ENCODE measurements at regions not wholly inside any gene's neighbourhood (a gene's known extent, or its start where the extent isn't known, plus 50 kb on each side); places are given as distances from the start of the nearest gene placed in this dataset.

- Histone ChIP-seq H3K27me3 (ENCODE audit: insufficient read depth, low read length, poor library complexity) (no peaks in the 10 kb centered on the region), H3K4me1 (ENCODE audit: insufficient read depth, low read length) (peaks cover 59% of the 10 kb centered on the region), H3K79me2 (ENCODE audit: insufficient read depth, low read length) (no peaks in the 10 kb centered on the region), H3K4me3 (ENCODE audit: low read depth in 1 of 2, low read length in 2 of 2) (peak overlapping the region in 1 of 2 experiments; percentile 41; a peak in 1 of 4 replicates), H3K36me3 (ENCODE audit: insufficient read depth, low read length) (no peaks in the 10 kb centered on the region), H3K4me2 (ENCODE audit: insufficient read depth, low read length) (peak overlapping the region; percentile 53), H3K27ac (ENCODE audit: low read length) (peak overlapping the region; percentile 86), H3K9me3 (ENCODE audit: insufficient read depth, low read length, severe bottlenecking) (no peaks in the 10 kb centered on the region), H3K9ac (ENCODE audit: low read depth, low read length) (peak overlapping the region; percentile 48), H4K20me1 (ENCODE audit: insufficient read depth, low read length) (no peaks in the 10 kb centered on the region), H2AFZ (ENCODE audit: low read depth, low read length) (peak overlapping the region; percentile 76)
- ATAC-seq (ENCODE audit: insufficient read depth, low read depth), result no peak
- TF ChIP-seq EZH2 (IDR thresholded peaks at IDR 0.05; ENCODE audit: borderline replicate concordance, low read depth, low read length, severe bottlenecking) (no peak), CTCF (IDR thresholded peaks at IDR 0.05; ENCODE audit: borderline replicate concordance, extremely low read depth, low read length, poor library complexity, severe bottlenecking) (no peak)
- DNase-seq, result no peak
Observed at GRCh38 chr11:92771701-92772100, 197.8 kb upstream of the MTNR1B start.

GRCh38 chr11:92775003-92775676 is 194.3 kb upstream of the MTNR1B start:
- no peaks in the 10 kb centered on the region for H3K27me3 ChIP-seq (ENCODE audit: insufficient read depth, low read length, poor library complexity)
- no peaks in the 10 kb centered on the region for H4K20me1 ChIP-seq (ENCODE audit: insufficient read depth, low read length)
- no peaks in the 10 kb centered on the region for H3K79me2 ChIP-seq (ENCODE audit: insufficient read depth, low read length)
- no peaks in the 10 kb centered on the region for H3K36me3 ChIP-seq (ENCODE audit: insufficient read depth, low read length)
- peak overlapping the region; percentile 54 for H2AFZ ChIP-seq (ENCODE audit: low read depth, low read length)
- H3K9me3 ChIP-seq (ENCODE audit: insufficient read depth, low read length, severe bottlenecking), result no peaks in the 10 kb centered on the region
- no peak overlapping the region for H3K4me2 ChIP-seq (ENCODE audit: insufficient read depth, low read length)
- no peak overlapping the region for H3K9ac ChIP-seq (ENCODE audit: low read depth, low read length)
- DNase-seq (no peak), ATAC-seq (ENCODE audit: insufficient read depth, low read depth) (no peak)
- no peak for TF ChIP-seq CTCF (IDR thresholded peaks at IDR 0.05; ENCODE audit: borderline replicate concordance, extremely low read depth, low read length, poor library complexity, severe bottlenecking)
- TF ChIP-seq EZH2 (IDR thresholded peaks at IDR 0.05; ENCODE audit: borderline replicate concordance, low read depth, low read length, severe bottlenecking), result no peak
- H3K27ac ChIP-seq (ENCODE audit: low read length), result no peak overlapping the region
- no peak overlapping the region for H3K4me3 ChIP-seq (ENCODE audit: low read depth in 1 of 2, low read length in 2 of 2)
- H3K4me1 ChIP-seq (ENCODE audit: insufficient read depth, low read length), result peaks cover 35% of the 10 kb centered on the region

- no peak for ATAC-seq (ENCODE audit: insufficient read depth, low read depth)
- Histone ChIP-seq H3K27me3 (ENCODE audit: insufficient read depth, low read length, poor library complexity) (no peaks in the 10 kb centered on the region), H3K4me3 (ENCODE audit: low read depth in 1 of 2, low read length in 2 of 2) (no peak overlapping the region)
Observed at GRCh38 chr11:92776676-92777075, 192.8 kb upstream of the MTNR1B start.

More at GRCh38 chr11:92776676-92777075, 192.8 kb upstream of the MTNR1B start:
- H4K20me1 ChIP-seq (ENCODE audit: insufficient read depth, low read length), result no peaks in the 10 kb centered on the region
- no peaks in the 10 kb centered on the region for H3K9me3 ChIP-seq (ENCODE audit: insufficient read depth, low read length, severe bottlenecking)
- DNase-seq, result no peak
- H3K27ac ChIP-seq (ENCODE audit: low read length), result no peak overlapping the region
- H3K4me1 ChIP-seq (ENCODE audit: insufficient read depth, low read length), result peaks cover 19% of the 10 kb centered on the region
- no peak overlapping the region for H3K9ac ChIP-seq (ENCODE audit: low read depth, low read length)
- H3K36me3 ChIP-seq (ENCODE audit: insufficient read depth, low read length), result no peaks in the 10 kb centered on the region
- H3K79me2 ChIP-seq (ENCODE audit: insufficient read depth, low read length), result no peaks in the 10 kb centered on the region
- TF ChIP-seq CTCF (IDR thresholded peaks at IDR 0.05; ENCODE audit: borderline replicate concordance, extremely low read depth, low read length, poor library complexity, severe bottlenecking) (no peak), EZH2 (IDR thresholded peaks at IDR 0.05; ENCODE audit: borderline replicate concordance, low read depth, low read length, severe bottlenecking) (no peak)
- no peak overlapping the region for H2AFZ ChIP-seq (ENCODE audit: low read depth, low read length)
- no peak overlapping the region for H3K4me2 ChIP-seq (ENCODE audit: insufficient read depth, low read length)
